Prostate gland (tissue), 2 donors: ENCODE measurements at regions not wholly inside any gene's neighbourhood (a gene's known extent, or its start where the extent isn't known, plus 50 kb on each side); places are given as distances from the start of the nearest gene placed in this dataset.

Source experiments
- DNase-seq: peaks from one replicate; pipeline ENCODE4 v3.0.0-alpha.2; 2019; ENCODE audit warnings: low spot score
- H3K27ac ChIP-seq, 2 donors: fragments of 200-600 bp; sonication (generic); 2 replicates each; pipeline ENCODE4 v1.5.1; 2017 to 2019
- H3K27me3 ChIP-seq: fragments of 200-600 bp; sonication (generic); replicated peaks from 2 replicates; pipeline ENCODE4 v1.5.1; 2019; ENCODE audit not compliant: insufficient read depth
- H3K36me3 ChIP-seq, 2 donors: fragments of 200-600 bp; sonication (generic); 1 replicate in 1 of 2; 2 replicates in 1 of 2; pipeline versions ENCODE4 v1.5.1 to v1.8.1; 2017 to 2019
- H3K4me1 ChIP-seq: fragments of 200-600 bp; sonication (generic); replicated peaks from 2 replicates; pipeline ENCODE4 v1.5.1; 2019
- H3K4me3 ChIP-seq, 2 donors: fragments of 200-600 bp; sonication (generic); 2 replicates each; pipeline ENCODE4 v1.5.1; 2017 to 2019
- H3K9me3 ChIP-seq: fragments of 200-600 bp; sonication (generic); 2 replicates; pipeline ENCODE4 v1.5.1; 2017
- CTCF ChIP-seq, 4 experiments: fragments of 200-600 bp in 2 of 4; fragments of 450-650 bp in 2 of 4; sonication (generic) in 2 of 4; IDR thresholded peaks; 1 replicate in 3 of 4; 2 replicates in 1 of 4; pipeline ENCODE4 v1.5.1; 2016 to 2019; ENCODE audit warnings: antibody characterized with exemption in 4 of 4, mild to moderate bottlenecking in 2 of 4, moderate library complexity in 2 of 4
- POLR2A ChIP-seq: fragments of 450-650 bp; IDR thresholded peaks from one replicate; pipeline ENCODE4 v1.6.1; 2016; ENCODE audit warnings: antibody characterized with exemption, mild to moderate bottlenecking
- POLR2AphosphoS5 ChIP-seq: sonication (generic); formaldehyde crosslinking; IDR thresholded peaks from one replicate; pipeline ENCODE4 v1.6.1; 2017; ENCODE audit warnings: antibody characterized with exemption
- WGBS: methylation state at CpG from one replicate; pipeline ENCODE4 v1.1.5; 2018; 5-methylcytosine and 5-hydroxymethylcytosine counted together
- intact Hi-C: fragments of 100-400 bp; cut with DNase I; formaldehyde crosslinking; loops from one replicate; pipeline ENCODE4 v1.14.2; 2022

- TF ChIP-seq POLR2A, result no peak
- TF ChIP-seq CTCF (IDR thresholded peaks at IDR 0.05), result no peak
- TF ChIP-seq POLR2AphosphoS5, result no peak
- H3K27ac ChIP-seq, result no peak overlapping the region
- H3K36me3 ChIP-seq, result no peaks in the 10 kb centered on the region
- no peak overlapping the region for H3K4me3 ChIP-seq
- 85% methylated on average over 2 of the region's 2 CpGs for WGBS
- no peaks in the 10 kb centered on the region for H3K4me1 ChIP-seq
- no peaks in the 10 kb centered on the region for H3K27me3 ChIP-seq
- intact Hi-C loops, result no loop called here
- DNase-seq, result no peak
- no peaks in the 10 kb centered on the region for H3K9me3 ChIP-seq
Measured at GRCh38 chr3:99479768-99480167, 158.6 kb upstream of the COL8A1 start.

GRCh38 chr3:99477650-99478049 is 160.7 kb upstream of the COL8A1 start:
- no peak for DNase-seq
- H3K27me3 ChIP-seq, result no peaks in the 10 kb centered on the region
- 98% methylated on average over 1 of the region's 1 CpG for WGBS
- TF ChIP-seq POLR2A (no peak), CTCF (IDR thresholded peaks at IDR 0.05) (no peak), POLR2AphosphoS5 (no peak)
- H3K4me3 ChIP-seq, result no peak overlapping the region
- no peak overlapping the region for H3K27ac ChIP-seq
- no peaks in the 10 kb centered on the region for H3K4me1 ChIP-seq
- no peaks in the 10 kb centered on the region for H3K36me3 ChIP-seq
- H3K9me3 ChIP-seq, result no peaks in the 10 kb centered on the region
- intact Hi-C loops, result no loop called here

- H3K4me3 ChIP-seq, result no peak overlapping the region
- TF ChIP-seq POLR2A (no peak), CTCF (IDR thresholded peaks at IDR 0.05) (no peak), POLR2AphosphoS5 (no peak)
- intact Hi-C loops, result no loop called here
- no peaks in the 10 kb centered on the region for H3K36me3 ChIP-seq
- H3K9me3 ChIP-seq, result no peaks in the 10 kb centered on the region
- no peak overlapping the region for H3K27ac ChIP-seq
- DNase-seq, result no peak
- 71% methylated on average over 2 of the region's 2 CpGs for WGBS
- H3K4me1 ChIP-seq, result no peaks in the 10 kb centered on the region
- no peaks in the 10 kb centered on the region for H3K27me3 ChIP-seq
Measured at GRCh38 chr3:99475229-99475628, 163.2 kb upstream of the COL8A1 start.

GRCh38 chr3:99474776-99475175 is 163.6 kb upstream of the COL8A1 start:
- no peak overlapping the region for H3K4me3 ChIP-seq
- H3K4me1 ChIP-seq, result no peaks in the 10 kb centered on the region
- no peak for TF ChIP-seq CTCF (IDR thresholded peaks at IDR 0.05)
- TF ChIP-seq POLR2AphosphoS5, result no peak
- no peak for TF ChIP-seq POLR2A
- H3K27ac ChIP-seq, result no peak overlapping the region
- H3K27me3 ChIP-seq, result no peaks in the 10 kb centered on the region
- intact Hi-C loops, result no loop called here
- H3K36me3 ChIP-seq, result no peaks in the 10 kb centered on the region
- no peak for DNase-seq
- H3K9me3 ChIP-seq, result no peaks in the 10 kb centered on the region

- no peak for DNase-seq
- no peaks in the 10 kb centered on the region for H3K4me1 ChIP-seq
- no peaks in the 10 kb centered on the region for H3K9me3 ChIP-seq
- H3K36me3 ChIP-seq, result no peaks in the 10 kb centered on the region
- TF ChIP-seq POLR2A (no peak), CTCF (IDR thresholded peaks at IDR 0.05) (no peak), POLR2AphosphoS5 (no peak)
- no peak overlapping the region for H3K27ac ChIP-seq
- whole genome bisulfite sequencing, result 44% methylated on average over 2 of the region's 2 CpGs
- H3K4me3 ChIP-seq, result no peak overlapping the region
- intact Hi-C loops, result no loop called here
- H3K27me3 ChIP-seq, result no peaks in the 10 kb centered on the region
Measured at GRCh38 chr3:99473321-99473751, 165.1 kb upstream of the COL8A1 start.
